ENCODE measurements at regions not wholly inside any gene's neighbourhood (a gene's known extent, or its start where the extent isn't known, plus 50 kb on each side); places are given as distances from the start of the nearest gene placed in this dataset.

- H3K36me3 ChIP-seq (replicated peaks; ENCODE audit: low read depth, low read length) = no peaks in the 10 kb centered on the region
- no peak overlapping the region for H3K4me2 ChIP-seq (ENCODE audit: low read length)
- H3K27me3 ChIP-seq (ENCODE audit: low read depth, low read length) = no peaks in the 10 kb centered on the region
- H3K4me1 ChIP-seq (ENCODE audit: low read length) = no peaks in the 10 kb centered on the region
- H3K9ac ChIP-seq (ENCODE audit: low read length) = no peak overlapping the region
- no peaks in the 10 kb centered on the region for H4K20me1 ChIP-seq (ENCODE audit: insufficient read depth, low read length)
- TF ChIP-seq CTCF (IDR thresholded peaks at IDR 0.05; ENCODE audit: low read depth, low read length) (no peak), EZH2phosphoT487 (IDR thresholded peaks at IDR 0.05; ENCODE audit: low read depth) (no peak)
- H2AFZ ChIP-seq (ENCODE audit: low read depth, low read length) = no peak overlapping the region
- H3K9me3 ChIP-seq (ENCODE audit: insufficient read depth, low read length) = no peaks in the 10 kb centered on the region
- H3K79me2 ChIP-seq (ENCODE audit: low read length) = no peaks in the 10 kb centered on the region
- H3K27ac ChIP-seq (ENCODE audit: low read length) = no peak overlapping the region
- no peak overlapping the region for H3K4me3 ChIP-seq (ENCODE audit: low read length)
Observed at GRCh38 chr13:105365021-105365550, 1170.4 kb downstream of the EFNB2 start.

GRCh38 chr13:105364191-105364590 is 1171.3 kb downstream of the EFNB2 start:
- H3K36me3 ChIP-seq (replicated peaks; ENCODE audit: low read depth, low read length) = no peaks in the 10 kb centered on the region
- H3K4me3 ChIP-seq (ENCODE audit: low read length) = no peak overlapping the region
- no peak overlapping the region for H2AFZ ChIP-seq (ENCODE audit: low read depth, low read length)
- no peaks in the 10 kb centered on the region for H3K79me2 ChIP-seq (ENCODE audit: low read length)
- no peaks in the 10 kb centered on the region for H4K20me1 ChIP-seq (ENCODE audit: insufficient read depth, low read length)
- H3K9ac ChIP-seq (ENCODE audit: low read length) = no peak overlapping the region
- no peaks in the 10 kb centered on the region for H3K27me3 ChIP-seq (ENCODE audit: low read depth, low read length)
- no peak for TF ChIP-seq CTCF (IDR thresholded peaks at IDR 0.05; ENCODE audit: low read depth, low read length)
- TF ChIP-seq EZH2phosphoT487 (IDR thresholded peaks at IDR 0.05; ENCODE audit: low read depth) = no peak
- no peaks in the 10 kb centered on the region for H3K4me1 ChIP-seq (ENCODE audit: low read length)
- H3K27ac ChIP-seq (ENCODE audit: low read length) = no peak overlapping the region
- no peak overlapping the region for H3K4me2 ChIP-seq (ENCODE audit: low read length)
- no peaks in the 10 kb centered on the region for H3K9me3 ChIP-seq (ENCODE audit: insufficient read depth, low read length)

DNA sequence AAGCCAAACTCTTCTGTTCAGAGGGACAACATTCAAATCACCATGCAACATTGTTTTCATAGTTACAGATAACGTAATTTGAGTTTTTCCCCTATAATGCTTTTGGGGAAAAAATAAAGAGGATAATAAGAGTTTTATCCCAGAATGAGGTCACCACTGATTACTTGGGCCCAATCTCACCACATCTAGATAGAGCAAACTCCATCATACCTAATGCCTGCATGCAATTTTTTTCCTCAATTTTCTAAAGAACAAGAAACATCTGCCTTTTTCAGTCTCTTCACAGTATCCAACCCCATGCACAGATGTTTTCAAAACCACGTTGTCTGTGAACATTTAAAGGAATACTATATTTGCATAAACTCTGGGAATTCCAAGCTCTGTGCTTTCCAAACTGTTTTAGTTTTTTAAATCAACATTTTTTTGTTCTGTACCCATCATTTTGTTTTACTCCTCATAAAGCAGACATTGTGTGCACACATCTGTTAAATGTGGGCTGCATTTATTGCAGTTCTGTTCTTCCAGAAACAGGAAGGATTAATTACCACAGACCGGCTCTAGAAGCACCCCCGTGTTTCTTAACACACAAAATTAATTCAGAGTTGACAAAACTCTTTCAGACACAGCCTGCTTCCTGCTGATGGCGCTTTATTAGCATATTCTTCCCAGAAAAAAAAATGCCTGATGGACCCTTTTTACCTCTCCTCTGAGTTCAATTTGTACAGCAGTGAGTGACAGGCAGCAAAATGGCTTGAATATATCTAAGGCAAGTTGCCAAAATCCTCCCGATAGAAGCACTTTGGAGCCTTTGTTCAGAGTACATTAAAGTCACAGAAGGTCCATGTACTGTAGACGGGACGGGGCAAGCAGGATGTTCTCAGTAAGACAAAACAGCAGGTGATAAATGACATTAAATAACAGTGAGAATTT is 1171.9 kb downstream of the EFNB2 start:
- Histone ChIP-seq H3K4me1 (ENCODE audit: low read length) (no peaks in the 10 kb centered on the region), H2AFZ (ENCODE audit: low read depth, low read length) (no peak overlapping the region), H3K27ac (ENCODE audit: low read length) (no peak overlapping the region), H3K9me3 (ENCODE audit: insufficient read depth, low read length) (no peaks in the 10 kb centered on the region), H3K4me2 (ENCODE audit: low read length) (peak overlapping the region; percentile 6; the same call in 1 of the 2 replicates), H3K4me3 (ENCODE audit: low read length) (no peak overlapping the region), H3K36me3 (replicated peaks; ENCODE audit: low read depth, low read length) (no peaks in the 10 kb centered on the region), H3K9ac (ENCODE audit: low read length) (no peak overlapping the region), H3K79me2 (ENCODE audit: low read length) (no peaks in the 10 kb centered on the region), H4K20me1 (ENCODE audit: insufficient read depth, low read length) (no peaks in the 10 kb centered on the region), H3K27me3 (ENCODE audit: low read depth, low read length) (no peaks in the 10 kb centered on the region)
- TF ChIP-seq EZH2phosphoT487 (IDR thresholded peaks at IDR 0.05; ENCODE audit: low read depth) = no peak
- TF ChIP-seq CTCF (IDR thresholded peaks at IDR 0.05; ENCODE audit: low read depth, low read length) = no peak

DNA sequence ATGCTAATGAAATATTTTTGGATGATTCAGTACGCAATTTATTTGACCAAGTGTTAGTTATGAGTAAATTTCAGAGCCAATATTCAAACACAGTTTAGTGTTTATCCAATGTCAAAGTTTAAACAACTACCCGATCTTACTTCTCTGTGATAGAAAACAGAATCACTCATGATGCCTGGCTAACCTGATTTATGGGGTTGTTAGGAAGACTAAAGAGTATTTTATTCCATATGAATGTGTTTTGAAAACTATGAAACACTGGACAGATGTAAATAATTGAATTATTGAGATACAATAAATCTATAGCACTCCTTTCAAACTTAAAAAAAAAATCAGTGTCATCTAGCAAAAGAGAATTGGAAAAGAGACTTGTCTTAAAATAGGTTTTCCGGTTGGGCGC is 1181.8 kb downstream of the EFNB2 start:
- Histone ChIP-seq H3K9me3 (ENCODE audit: insufficient read depth, low read length) (no peaks in the 10 kb centered on the region), H2AFZ (ENCODE audit: low read depth, low read length) (no peak overlapping the region), H3K36me3 (replicated peaks; ENCODE audit: low read depth, low read length) (no peaks in the 10 kb centered on the region), H3K4me1 (ENCODE audit: low read length) (no peaks in the 10 kb centered on the region), H4K20me1 (ENCODE audit: insufficient read depth, low read length) (no peaks in the 10 kb centered on the region), H3K4me3 (ENCODE audit: low read length) (no peak overlapping the region), H3K27ac (ENCODE audit: low read length) (no peak overlapping the region), H3K79me2 (ENCODE audit: low read length) (no peaks in the 10 kb centered on the region), H3K4me2 (ENCODE audit: low read length) (no peak overlapping the region), H3K9ac (ENCODE audit: low read length) (no peak overlapping the region), H3K27me3 (ENCODE audit: low read depth, low read length) (no peaks in the 10 kb centered on the region)
- TF ChIP-seq CTCF (IDR thresholded peaks at IDR 0.05; ENCODE audit: low read depth, low read length) (no peak), EZH2phosphoT487 (IDR thresholded peaks at IDR 0.05; ENCODE audit: low read depth) (no peak)

Measured in OCI-LY3 (cell line).